CD4-positive, alpha-beta T cell treated with Interleukin-17A for 4 hours (primary cell): ENCODE measurements at regions not wholly inside any gene's neighbourhood (a gene's known extent, or its start where the extent isn't known, plus 50 kb on each side); places are given as distances from the start of the nearest gene placed in this dataset.

ENCODE experiments used
- DNase-seq: peaks from one replicate; pipeline ENCODE4 v3.0.0-alpha.2; 2020; ENCODE audit warnings: mixed read lengths

DNA sequence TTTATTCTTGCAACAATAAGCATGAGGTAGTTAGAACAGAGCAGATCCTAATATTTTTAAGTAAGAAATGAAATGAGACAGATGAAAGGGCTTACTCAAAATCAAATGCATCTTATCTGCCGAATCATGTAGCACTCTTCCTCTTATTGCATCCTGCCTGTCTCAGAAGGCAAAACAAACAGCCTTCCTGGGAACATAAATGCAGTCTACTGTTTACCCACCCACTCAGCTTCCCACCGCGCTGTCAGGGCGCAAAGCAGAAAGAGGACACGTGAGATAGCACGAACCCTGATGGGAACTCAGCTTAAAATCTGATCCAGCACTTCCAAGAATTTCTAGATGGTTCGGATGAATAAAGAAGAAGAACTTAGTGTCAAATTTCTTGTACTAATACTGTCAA is 114.4 kb upstream of the CDK1 start:
- DNase-seq = no peak

DNA sequence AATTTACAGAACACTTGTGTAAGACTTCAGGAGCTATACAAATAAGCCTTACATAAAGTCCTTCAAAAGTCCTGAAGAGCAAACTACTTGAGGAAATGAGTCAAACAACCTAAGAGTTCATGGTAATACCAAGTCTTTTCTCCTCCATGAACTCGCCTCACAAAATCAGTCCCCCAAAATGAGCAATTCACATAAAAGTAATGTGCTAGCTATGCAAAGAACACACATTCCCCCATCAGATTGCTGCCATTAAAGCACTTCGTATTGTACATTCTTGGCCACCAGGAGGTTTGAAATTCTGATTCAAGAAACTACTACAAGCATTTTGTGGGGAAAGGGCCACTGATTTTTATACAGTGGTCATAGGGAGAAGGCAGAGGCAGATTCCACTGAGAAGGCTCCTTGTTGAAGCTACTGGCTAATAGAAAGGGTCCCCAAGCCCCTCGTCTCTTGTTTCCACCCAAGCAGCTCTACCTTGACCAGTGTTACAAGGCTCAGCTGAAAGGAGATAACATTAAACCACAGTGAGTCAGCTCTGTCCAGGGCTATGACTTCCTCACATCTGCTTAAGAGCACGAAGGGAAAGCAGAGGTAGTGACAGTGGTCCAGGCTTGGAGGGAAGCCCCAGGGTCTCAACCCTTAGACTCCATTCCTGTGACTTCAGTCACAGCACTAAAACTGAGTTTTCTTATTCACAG is 115.2 kb upstream of the CDK1 start:
- DNase-seq = no peak

DNA sequence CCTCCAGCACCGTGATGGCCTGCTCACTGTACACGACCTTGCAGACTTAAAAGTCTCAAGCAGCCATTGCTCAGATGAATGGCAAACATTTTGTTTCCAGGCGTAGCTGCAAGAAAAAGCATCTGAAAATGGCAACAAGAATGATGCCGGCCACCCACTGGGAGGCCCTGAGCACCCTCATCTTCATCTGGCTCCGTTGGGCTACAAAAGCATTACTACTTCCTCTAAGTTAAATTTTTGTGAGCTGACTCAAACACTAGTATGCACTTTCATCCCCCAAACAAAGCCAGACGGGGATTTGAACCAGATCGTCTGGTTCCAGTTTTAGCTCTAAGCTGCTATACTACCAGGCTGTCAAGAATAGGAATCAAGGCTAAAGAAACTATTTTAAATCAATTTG is 116.6 kb upstream of the CDK1 start:
- DNase-seq = no peak

DNA sequence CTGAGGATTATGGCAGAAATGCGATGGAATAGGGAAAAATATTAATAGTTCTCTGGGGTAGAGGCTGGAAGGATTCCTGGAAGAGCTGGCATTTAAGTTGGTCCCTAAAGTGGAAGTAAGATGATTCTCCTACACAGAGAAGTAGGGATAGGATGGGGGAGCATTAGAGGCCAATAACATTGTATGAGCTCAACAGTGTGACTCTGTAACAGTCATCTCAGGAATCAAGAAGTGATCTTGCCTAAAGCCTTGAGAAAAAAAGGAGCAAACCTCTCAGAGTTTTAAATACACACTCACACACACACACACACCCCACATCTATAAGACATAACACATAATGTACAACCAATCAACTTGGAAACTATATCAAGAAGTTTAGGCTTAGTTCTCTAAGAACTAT is 117.7 kb upstream of the CDK1 start:
- DNase-seq = no peak

DNA sequence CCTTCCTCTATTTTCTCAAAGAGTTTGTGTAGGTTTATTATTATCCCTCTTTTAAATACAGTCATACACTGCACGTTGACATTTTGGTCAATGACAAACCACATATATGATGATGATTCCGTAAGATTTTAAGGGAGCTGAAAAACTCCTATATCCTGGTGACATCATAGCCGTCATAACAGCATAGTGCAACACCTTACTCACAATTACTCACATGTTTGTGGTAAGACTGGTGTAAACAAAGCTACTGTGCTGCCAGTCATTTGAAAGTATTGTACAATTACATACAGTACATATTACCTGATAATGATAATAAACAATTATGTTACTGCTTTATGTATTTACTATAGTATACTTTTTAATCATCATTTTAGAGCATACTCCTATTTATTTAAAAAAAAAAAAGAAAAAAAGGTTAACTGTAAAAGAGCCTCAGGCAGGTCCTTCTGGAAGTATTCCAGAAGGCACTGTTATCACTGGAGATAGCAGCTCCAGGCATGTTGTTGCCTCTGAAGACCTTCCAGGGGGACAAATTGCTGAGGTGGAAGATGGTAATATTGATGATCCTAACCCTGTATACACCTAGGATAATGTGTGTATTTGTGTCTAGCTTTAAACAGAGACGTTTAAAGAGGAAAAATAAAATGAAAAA is 123.3 kb upstream of the CDK1 start:
- DNase-seq = no peak

DNA sequence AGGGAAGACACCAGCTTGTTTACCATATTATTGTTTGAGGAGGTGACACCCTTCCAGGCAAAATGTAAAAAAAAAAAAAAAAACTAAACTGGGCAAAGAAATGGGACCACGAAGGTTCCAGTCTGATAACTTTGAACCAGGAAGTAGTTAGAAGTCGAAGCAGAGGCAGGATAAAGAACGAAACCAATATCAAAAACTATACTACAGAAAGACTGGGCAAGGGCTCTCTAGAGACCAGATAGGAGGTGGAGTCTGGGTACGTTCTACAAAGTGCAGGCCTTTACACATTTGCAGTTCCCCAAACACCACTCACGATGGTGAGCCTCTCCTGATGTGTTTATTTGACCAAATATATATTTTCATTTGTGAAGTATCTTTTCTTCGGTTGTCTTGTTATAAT is 125.7 kb upstream of the CDK1 start:
- DNase-seq = no peak

DNA sequence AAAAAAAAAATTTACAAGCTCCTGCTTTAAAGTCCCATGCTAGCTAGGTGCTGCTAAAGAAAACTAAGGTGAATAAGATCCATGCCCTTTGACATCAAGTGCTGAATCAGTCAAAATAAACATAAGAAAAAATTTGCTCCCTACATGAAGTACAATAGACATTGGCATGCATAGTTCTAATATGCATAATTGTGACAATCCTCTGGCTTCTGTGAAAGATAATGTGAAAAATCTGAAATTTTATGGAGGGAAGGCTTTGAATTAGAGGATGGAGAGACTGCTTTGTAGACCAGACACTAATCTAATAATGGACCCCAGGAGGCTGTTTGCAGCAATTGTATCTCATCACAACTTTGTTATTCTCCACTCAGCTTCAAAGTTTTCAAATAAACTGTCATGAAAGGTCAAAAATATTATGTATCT is 127.9 kb upstream of the CDK1 start:
- no peak for DNase-seq

DNA sequence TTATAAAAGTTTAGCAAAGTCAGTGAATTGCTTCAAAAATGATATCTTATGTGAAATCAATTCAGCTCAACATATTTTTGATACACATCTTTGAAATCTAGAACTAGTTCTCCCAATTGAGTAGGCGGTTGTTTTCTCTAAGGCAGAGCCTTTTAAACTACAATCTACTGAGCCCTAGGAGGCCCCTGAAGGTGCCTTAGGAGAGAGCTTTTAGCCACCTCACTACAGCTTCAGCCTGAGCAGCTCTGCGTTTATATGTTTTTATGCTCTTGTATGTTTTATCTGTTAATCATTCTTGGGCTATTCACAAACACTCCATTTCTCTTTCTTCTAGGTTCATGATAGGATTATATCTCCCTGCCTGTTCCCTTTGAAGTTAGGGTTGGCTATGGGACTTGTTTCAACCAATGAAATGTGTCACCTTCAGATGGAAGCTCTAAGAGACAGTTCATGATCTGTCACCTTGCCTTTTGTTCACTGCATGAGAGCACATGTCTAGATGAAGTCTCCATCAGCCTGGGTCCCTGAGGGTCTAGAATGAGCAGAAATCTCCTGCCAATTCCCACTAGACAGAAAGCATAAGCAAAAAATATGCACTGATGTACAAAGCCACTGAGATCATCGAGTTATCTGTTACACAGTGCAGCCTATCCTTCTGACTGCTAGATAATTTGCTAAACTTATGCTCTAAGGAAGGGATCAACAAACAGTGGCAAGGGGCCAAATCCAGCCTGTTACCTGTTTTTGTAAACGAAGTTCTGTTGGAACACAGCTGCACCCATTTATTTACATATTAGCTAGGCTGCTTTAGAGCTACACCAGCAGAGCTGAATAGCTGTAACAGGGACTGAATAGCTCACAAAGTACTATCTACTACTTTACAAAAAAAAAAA is 128.5 kb upstream of the CDK1 start:
- DNase-seq = no peak

DNA sequence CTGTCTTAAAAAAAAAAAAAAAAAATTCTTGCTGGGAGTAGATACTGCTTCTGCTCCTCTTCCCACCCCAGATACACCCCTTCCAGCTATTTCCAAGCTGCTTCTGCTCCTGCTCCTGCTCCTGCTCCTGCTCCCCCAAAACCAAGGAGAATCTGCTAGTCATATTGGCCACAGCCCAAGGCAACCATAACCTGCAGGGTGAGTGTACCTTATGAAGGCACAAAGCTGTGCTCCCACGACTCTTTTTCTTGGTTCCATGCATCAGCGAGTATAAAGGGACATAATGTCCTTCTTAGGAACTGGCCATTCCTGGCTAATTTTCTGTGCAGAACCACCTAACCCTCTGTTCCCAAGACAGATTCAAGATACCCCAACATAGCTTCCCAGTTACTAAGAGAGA is 129.5 kb upstream of the CDK1 start:
- DNase-seq = no peak

DNA sequence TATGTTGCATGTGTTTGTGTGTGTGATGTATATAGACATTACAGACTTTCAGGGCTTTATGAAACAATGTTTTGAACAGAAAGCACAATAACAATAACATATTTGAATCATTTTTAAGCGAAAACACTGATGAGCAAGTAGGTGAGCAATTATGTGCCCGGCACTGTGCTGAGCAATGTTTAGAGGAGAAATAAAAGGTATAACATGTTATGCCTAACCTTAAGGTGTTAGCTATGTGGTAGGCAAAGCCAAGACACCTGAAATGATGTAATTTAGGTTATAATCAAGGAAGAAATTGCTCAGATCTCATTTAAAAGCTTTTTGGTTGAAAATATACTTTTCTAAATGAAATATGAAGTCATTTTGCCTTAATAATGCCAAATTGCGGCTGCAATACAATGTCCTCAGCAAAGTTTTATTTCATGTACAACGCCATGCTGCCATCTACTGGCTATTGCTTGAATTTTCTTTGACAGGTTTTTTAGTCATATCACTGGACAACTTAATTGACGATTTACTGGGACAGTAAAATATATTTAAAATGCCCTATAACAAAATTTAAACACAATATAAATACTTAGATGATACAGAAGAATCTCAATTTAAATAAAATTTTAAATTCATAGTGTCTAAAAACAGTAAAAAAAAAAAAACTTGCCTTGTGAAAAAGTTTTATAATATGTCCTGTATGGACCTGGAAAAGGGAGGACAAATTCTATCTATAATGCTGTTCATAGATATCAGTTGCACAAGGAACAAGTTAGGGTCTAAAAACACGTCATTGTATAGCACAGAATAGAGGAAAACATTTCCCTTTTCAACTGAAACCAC is 131.1 kb upstream of the CDK1 start:
- DNase-seq = peak; percentile 54

DNA sequence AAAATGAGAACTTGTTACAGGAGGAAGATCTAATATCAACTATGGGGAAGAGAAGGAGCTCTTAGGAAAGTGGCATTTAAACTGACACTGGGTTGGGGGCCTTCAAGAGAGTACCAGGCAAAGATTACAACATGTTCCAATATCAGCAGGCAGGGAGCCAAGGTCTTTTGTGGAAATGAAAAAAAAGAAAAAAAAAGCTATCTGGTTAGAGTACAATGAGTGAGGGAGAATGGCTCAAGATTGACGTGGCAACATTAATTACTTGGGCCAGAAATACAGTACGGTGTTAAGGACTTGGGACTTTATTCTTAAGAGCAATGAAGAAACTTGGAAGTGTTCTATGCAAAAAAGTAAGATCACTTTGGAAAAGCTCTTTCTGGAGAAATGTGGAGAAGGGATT is 132.3 kb upstream of the CDK1 start:
- no peak for DNase-seq

DNA sequence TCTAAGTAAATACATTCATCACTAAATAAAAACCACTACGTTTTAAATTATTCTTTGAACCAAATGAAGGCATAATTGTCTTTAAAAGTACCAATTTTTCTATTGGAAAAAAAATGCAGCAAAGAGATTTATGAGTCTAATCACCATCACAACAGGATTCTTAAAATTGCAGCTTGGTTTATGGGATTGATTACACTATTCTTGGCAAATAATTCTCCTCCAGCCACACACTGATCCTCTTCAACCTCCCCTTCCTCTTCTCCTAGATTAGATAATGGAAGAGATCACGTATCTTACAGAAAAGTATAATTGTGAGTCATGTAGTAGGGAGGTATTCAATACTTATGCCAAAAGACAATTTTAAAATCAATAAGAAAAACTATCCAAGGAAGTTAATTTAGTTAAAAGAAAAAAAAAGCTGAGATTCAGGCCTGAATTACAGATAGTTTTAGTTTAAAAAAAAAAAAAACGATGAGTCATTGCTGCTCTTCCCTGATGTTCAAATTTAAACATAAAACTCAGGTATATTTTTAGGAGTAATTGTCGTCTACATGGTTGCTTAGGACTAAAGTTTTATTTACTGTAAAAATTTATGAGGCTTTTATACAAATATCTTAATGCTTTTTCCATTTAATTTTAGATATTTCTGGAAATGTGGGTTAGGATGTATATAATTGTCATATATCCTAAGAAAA is 133.7 kb upstream of the CDK1 start:
- DNase-seq = no peak

DNA sequence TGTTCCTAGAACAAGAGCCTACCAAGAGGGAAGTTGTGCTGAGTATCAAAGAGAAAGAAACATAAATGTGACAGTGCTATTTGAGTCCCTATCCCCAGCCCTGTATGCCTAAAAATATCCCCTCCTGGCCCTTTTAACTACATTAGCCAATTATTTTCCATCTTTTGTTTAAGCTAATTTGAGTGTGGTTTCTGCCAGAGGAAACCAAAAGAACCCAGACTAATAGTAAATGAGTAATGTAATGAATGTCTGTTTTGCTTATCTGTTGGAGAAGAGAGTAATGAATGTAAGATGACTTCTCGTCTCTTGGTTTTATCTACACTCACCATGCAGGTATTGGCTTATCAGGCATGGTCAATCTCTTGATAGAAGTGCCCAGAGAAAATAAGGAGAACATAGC is 134.4 kb upstream of the CDK1 start:
- no peak for DNase-seq

DNA sequence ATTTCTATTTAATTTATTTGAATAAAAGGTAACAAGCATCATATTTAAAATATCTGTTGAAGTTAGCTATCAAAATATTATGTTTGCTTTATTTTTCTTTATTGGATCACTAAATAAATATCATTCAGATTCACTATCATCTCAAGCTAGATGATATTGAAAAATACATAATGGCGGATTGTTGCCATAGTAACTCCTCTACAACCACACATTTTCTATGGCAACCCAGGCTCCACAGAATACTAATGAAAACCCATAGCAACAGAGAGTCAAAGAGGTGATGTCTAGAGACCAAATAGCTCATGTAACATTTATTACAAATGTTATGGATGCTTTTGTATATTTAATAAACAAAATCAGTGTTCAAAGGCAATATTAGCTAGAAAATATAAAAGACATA is 148.9 kb upstream of the CDK1 start:
- DNase-seq = no peak

DNA sequence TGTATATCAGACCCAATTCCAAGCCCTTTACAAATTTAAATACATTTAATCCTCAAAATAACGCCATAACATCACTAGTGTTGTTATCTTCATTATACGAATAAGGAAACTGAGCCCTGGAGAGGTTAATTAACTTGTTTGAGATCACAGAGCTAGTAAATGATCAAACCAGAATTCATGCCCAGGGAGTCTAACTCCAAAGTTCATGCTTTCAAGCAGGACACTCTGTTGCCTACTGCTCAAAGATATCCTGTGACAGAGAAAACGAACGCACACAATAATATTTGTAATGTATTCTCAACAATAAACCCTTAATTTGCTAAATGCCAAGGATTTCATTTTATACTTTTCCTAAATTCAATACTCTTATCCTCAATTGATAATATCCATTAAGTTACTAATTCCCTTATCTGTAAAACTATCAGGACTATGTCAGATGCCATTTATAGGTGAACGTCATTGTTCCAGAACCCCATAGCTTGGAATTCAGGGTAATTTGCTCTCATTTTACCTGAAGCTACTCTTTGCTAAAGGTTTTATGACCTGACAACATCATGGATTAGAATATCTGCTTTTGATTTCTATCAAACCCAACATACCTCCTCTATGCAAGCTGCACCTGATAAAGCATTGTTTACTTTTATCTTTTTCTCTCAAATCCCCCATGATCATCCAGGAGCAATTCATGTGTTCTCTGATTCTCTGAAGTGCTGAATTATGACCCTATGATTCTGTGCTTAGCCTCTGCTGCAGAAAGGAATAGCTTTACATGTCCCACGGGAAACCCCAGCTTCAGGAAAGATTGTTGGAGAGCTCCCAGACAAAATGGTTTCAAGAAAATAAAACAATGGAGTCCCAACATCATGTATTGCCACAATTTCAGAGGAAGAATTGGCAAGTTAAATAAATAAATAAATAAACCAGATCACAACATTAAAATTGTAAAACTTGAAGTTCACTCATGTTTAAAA is 150.2 kb upstream of the CDK1 start:
- no peak for DNase-seq

DNA sequence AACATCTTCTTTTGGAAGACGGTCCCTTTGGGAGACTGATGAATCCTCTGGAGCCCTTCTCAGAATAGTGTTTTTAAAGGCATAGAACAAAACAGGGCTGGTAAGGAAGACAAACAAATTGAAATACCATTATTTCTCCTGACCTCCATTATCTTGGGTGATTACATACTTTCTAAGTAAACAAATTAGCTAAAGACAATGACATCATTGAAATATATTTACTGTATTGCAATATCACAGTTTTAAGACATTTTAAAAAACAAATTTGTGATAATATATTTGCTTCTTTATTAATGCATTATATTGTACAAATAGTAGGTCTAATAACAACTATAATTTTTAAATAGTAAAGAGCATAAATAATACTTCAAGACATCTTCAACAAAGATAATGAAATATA is 152.2 kb upstream of the CDK1 start:
- no peak for DNase-seq

DNA sequence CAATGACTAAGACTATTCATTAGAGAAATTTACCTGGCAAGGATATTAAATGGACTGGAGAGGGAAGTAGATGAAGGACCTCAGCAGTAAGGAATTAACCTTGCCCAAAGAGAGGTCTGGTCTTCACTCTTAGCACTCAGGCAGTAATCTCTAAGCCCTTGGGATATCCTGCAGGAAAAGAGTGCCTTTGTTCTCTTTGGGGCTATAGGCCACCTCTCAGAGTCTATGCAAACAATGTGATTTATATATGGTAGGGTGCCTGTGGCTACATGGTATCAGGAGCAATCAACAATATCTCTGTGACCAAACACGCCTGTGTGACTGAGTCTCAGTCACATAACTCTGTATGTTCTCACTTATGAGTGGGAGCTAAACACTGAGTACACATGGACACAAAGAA is 154.7 kb upstream of the CDK1 start:
- no peak for DNase-seq

DNA sequence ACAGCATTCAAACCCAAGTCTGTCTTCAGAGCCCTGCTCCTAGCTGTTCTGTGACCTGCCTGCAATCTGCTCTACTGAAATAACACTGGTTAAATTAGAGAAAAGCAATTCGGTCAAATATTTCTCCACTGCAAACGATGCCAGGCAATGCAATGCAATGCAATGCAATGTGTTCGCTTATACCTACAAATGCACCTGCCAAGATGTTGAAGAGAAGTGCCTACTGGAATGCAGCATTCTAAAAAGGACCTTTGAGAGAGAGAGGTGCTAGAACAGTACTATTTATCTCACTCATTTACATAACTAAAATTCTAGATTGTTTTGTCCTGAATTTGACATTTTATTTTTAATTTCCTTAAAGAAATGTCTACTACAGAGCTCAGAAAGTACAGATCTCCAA is 157.3 kb upstream of the CDK1 start:
- DNase-seq = no peak

DNA sequence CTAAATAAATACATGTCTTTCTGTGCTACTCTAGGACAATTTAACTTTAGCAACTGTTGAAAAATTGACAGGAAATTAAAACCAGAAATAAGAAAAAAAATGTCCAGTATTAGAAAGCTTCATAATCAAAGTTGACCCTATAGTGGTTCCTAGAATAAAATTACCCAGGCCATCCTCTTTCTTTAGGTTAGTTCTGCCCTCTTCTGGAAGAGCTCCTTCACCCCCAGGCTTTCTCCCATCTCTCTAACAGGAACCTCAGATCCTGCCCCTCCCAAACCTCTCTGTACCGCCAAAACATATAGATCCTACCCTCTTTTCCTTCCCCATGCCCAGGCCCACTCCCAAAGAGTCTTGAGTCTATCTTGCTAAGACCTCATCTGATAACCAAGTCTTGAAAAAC is 159.4 kb upstream of the CDK1 start:
- no peak for DNase-seq

DNA sequence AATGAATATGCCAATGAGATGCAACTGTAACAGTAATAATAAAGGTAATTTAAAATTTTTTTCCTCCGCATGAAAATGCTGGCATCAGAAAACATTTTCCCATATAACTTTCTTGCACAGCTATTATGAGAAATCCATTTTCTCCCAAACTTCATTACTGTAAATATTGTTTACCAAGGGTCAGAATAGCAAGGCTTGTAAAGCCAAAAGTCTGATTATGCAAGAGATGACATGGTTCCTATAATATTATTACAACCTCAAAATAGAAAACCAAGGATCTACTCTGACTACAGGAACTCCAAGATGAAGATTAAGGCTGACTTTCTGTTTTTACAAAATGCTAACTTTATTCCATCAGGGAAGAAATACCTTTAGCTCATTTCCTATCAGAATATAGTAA is 162.7 kb upstream of the CDK1 start:
- no peak for DNase-seq

DNA sequence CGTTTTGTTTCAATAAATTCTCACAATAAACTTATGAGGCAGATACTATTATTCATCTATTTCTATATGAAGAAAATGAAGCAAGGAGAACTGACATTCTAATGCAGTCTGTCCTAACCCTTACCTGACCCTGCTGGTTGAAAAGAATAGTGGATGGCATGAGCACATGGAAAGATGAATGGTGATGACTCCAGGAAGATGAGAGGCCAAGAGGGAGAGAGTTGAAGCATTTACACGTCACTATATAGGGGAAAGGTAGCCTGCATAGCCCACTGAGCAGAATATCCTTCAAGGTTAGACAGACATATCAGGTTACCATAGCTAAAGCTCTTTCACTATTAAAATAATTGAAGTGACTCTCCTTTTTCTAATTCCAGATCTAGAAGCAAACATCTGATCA is 163.9 kb upstream of the CDK1 start:
- DNase-seq = no peak
